ENCODE measurements at regions not wholly inside any gene's neighbourhood (a gene's known extent, or its start where the extent isn't known, plus 50 kb on each side); places are given as distances from the start of the nearest gene placed in this dataset.

DNA sequence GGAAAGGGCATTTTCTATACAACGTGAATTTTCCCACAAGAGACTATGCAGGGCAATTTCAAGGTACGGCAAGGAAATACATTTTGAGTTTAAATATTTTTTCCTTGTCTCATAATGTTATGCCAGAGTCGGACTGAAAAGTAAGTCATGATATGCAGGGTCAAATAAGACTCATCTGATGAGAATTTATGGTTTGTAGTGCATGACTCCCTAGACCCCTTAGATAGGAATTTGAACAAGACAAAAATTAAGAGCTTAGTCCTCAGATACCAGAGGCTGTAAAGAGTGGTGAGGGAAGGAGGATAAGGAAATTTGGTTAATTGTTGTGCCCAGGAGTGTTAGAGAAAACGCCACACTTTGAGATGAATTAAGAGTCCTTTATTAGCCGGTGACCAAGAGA, 616.6 kb downstream of the XPNPEP1 start:
- TF ChIP-seq, protein P1, sequence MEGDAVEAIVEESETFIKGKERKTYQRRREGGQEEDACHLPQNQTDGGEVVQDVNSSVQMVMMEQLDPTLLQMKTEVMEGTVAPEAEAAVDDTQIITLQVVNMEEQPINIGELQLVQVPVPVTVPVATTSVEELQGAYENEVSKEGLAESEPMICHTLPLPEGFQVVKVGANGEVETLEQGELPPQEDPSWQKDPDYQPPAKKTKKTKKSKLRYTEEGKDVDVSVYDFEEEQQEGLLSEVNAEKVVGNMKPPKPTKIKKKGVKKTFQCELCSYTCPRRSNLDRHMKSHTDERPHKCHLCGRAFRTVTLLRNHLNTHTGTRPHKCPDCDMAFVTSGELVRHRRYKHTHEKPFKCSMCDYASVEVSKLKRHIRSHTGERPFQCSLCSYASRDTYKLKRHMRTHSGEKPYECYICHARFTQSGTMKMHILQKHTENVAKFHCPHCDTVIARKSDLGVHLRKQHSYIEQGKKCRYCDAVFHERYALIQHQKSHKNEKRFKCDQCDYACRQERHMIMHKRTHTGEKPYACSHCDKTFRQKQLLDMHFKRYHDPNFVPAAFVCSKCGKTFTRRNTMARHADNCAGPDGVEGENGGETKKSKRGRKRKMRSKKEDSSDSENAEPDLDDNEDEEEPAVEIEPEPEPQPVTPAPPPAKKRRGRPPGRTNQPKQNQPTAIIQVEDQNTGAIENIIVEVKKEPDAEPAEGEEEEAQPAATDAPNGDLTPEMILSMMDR (IDR thresholded peaks at IDR 0.05; ENCODE audit: insufficient read depth, low read length, poor library complexity, severe bottlenecking), result no peak
- TF ChIP-seq EZH2phosphoT487 (conservative IDR thresholded peaks at IDR 0.05; ENCODE audit: low read length), result no peak
